Mesenchymal stem cell (in vitro differentiated cells and primary cell): ENCODE measurements at regions not wholly inside any gene's neighbourhood (a gene's known extent, or its start where the extent isn't known, plus 50 kb on each side); places are given as distances from the start of the nearest gene placed in this dataset.

Source experiments
- DNase-seq: peaks from one replicate; pipeline ENCODE4 v3.0.0-alpha.2; 2013
- H2AFZ ChIP-seq: one replicate; pipeline ENCODE4 v1.6.1; 2013; ENCODE audit warnings: low read depth, mild to moderate bottlenecking, control low read depth, inconsistent platforms, low read length, moderate library complexity
- H2AK5ac ChIP-seq: 2 replicates; pipeline ENCODE4 v1.6.1; 2013; ENCODE audit warnings: low read length, moderate library complexity, mild to moderate bottlenecking, inconsistent platforms; ENCODE audit not compliant: severe bottlenecking
- H2BK120ac ChIP-seq: one replicate; pipeline ENCODE4 v1.6.1; 2013; ENCODE audit warnings: low read depth, mild to moderate bottlenecking, inconsistent platforms, low read length, moderate library complexity
- H2BK12ac ChIP-seq, 2 experiments: one replicate each; pipeline ENCODE4 v1.6.1; 2013; ENCODE audit warnings: inconsistent platforms in 2 of 2, low read length in 2 of 2, mild to moderate bottlenecking in 2 of 2, moderate library complexity in 2 of 2, control low read depth in 1 of 2
- H2BK15ac ChIP-seq: one replicate; pipeline ENCODE4 v1.6.1; 2013; ENCODE audit warnings: mild to moderate bottlenecking, low read depth, inconsistent platforms; ENCODE audit not compliant: poor library complexity, severe bottlenecking
- H2BK5ac ChIP-seq: 2 replicates; pipeline ENCODE4 v1.6.1; 2013; ENCODE audit warnings: low read depth, mild to moderate bottlenecking, low read length, control low read depth, inconsistent platforms; ENCODE audit not compliant: poor library complexity, severe bottlenecking
- H3K14ac ChIP-seq, 2 experiments: one replicate each; pipeline ENCODE4 v1.6.1; 2013; ENCODE audit warnings: inconsistent platforms in 2 of 2, low read length in 2 of 2, control low read depth in 1 of 2, mild to moderate bottlenecking in 1 of 2, moderate library complexity in 1 of 2
- H3K18ac ChIP-seq, 2 experiments: one replicate each; pipeline ENCODE4 v1.6.1; 2013; ENCODE audit warnings: inconsistent platforms in 2 of 2, low read length in 2 of 2, control low read depth in 1 of 2, low read depth in 1 of 2, mild to moderate bottlenecking in 1 of 2
- H3K23ac ChIP-seq, 2 experiments: one replicate each; pipeline ENCODE4 v1.6.1; 2013; ENCODE audit warnings: inconsistent platforms in 2 of 2, low read length in 2 of 2, mild to moderate bottlenecking in 2 of 2, moderate library complexity in 2 of 2, control low read depth in 1 of 2
- H3K27ac ChIP-seq: 2 replicates; pipeline ENCODE4 v1.5.1; 2013; ENCODE audit warnings: mild to moderate bottlenecking, moderate library complexity, low read length, control low read depth, inconsistent platforms; ENCODE audit not compliant: poor library complexity, severe bottlenecking
- H3K27me3 ChIP-seq, 2 experiments: 2 replicates each; pipeline versions ENCODE4 v1.6.1 to v1.7.0; 2013; ENCODE audit warnings: low read length in 2 of 2, mild to moderate bottlenecking in 2 of 2, moderate library complexity in 2 of 2, control low read depth in 1 of 2, inconsistent platforms in 1 of 2; ENCODE audit not compliant: control insufficient read depth in 1 of 2, insufficient read depth in 1 of 2
- H3K36me3 ChIP-seq, 2 experiments: 2 replicates each; pipeline versions ENCODE4 v1.6.1 to v1.7.0; 2013; ENCODE audit warnings: low read length in 2 of 2, control low read depth in 1 of 2, inconsistent platforms in 1 of 2, low read depth in 1 of 2, mild to moderate bottlenecking in 1 of 2; ENCODE audit not compliant: insufficient read depth in 2 of 2, control insufficient read depth in 1 of 2
- H3K4ac ChIP-seq, 2 experiments: one replicate each; pipeline ENCODE4 v1.6.1; 2013; ENCODE audit warnings: inconsistent platforms in 2 of 2, low read length in 2 of 2, mild to moderate bottlenecking in 2 of 2, moderate library complexity in 2 of 2, control low read depth in 1 of 2, low read depth in 1 of 2
- H3K4me1 ChIP-seq: 2 replicates; pipeline ENCODE4 v1.6.1; 2013; ENCODE audit warnings: low read depth, low read length, control low read depth; ENCODE audit not compliant: control insufficient read depth, insufficient read depth
- H3K4me2 ChIP-seq: 2 replicates; pipeline ENCODE4 v1.6.1; 2013; ENCODE audit warnings: low read length, mild to moderate bottlenecking, inconsistent platforms; ENCODE audit not compliant: poor library complexity, severe bottlenecking
- H3K4me3 ChIP-seq, 2 experiments: 2 replicates each; pipeline versions ENCODE4 v1.5.1 to v1.7.0; 2013; ENCODE audit warnings: low read length in 2 of 2, mild to moderate bottlenecking in 2 of 2, control low read depth in 1 of 2, low read depth in 1 of 2; ENCODE audit not compliant: insufficient read depth in 1 of 2
- H3K79me1 ChIP-seq: replicated peaks from 2 replicates; pipeline ENCODE4 v1.6.1; 2013; ENCODE audit warnings: mild to moderate bottlenecking, control low read depth, low read length, inconsistent platforms; ENCODE audit not compliant: poor library complexity, severe bottlenecking
- H3K9ac ChIP-seq: 2 replicates; pipeline ENCODE4 v1.7.0; 2013; ENCODE audit warnings: mild to moderate bottlenecking, low read length, moderate library complexity
- H3K9me3 ChIP-seq: 2 replicates; pipeline ENCODE4 v1.7.0; 2013; ENCODE audit warnings: mild to moderate bottlenecking, low read length; ENCODE audit not compliant: control insufficient read depth
- H4K8ac ChIP-seq: one replicate; pipeline ENCODE4 v1.6.1; 2013; ENCODE audit warnings: inconsistent platforms, mild to moderate bottlenecking, low read length, moderate library complexity
- H4K91ac ChIP-seq: one replicate; pipeline ENCODE4 v1.6.1; 2013; ENCODE audit warnings: mild to moderate bottlenecking, low read length, inconsistent platforms
- WGBS: methylation state at CpG from one replicate; pipeline ENCODE4 v1.1.7; 2013; ENCODE audit warnings: mixed read lengths; 5-methylcytosine and 5-hydroxymethylcytosine counted together

GRCh38 chr5:40410964-40411635, 268.6 kb upstream of the PTGER4 start:
- peak overlapping the region; percentile 19 for H4K91ac ChIP-seq

GRCh38 chr5:40410231-40410861, 269.4 kb upstream of the PTGER4 start:
- no peak overlapping the region for H3K4ac ChIP-seq
- H4K91ac ChIP-seq: no peak overlapping the region
- no peaks in the 10 kb centered on the region for H3K9me3 ChIP-seq
- H4K8ac ChIP-seq: no peak overlapping the region
- no peaks in the 10 kb centered on the region for H3K79me1 ChIP-seq
- peak overlapping the region; percentile 8 for H3K27ac ChIP-seq
- H2AK5ac ChIP-seq: no peak overlapping the region
- 32% methylated on average over 9 of the region's 9 CpGs for WGBS
- H3K36me3 ChIP-seq: no peaks in the 10 kb centered on the region
- no peak overlapping the region for H2BK12ac ChIP-seq
- no peak overlapping the region for H2BK5ac ChIP-seq
- no peak overlapping the region for H2AFZ ChIP-seq
- no peak overlapping the region for H2BK15ac ChIP-seq
- no peak overlapping the region for H3K4me3 ChIP-seq
- H3K14ac ChIP-seq: no peak overlapping the region
- H3K18ac ChIP-seq: peak overlapping the region; percentile 64 to 75
- no peak overlapping the region for H3K23ac ChIP-seq
- H3K4me2 ChIP-seq: no peak overlapping the region
- peaks cover 3% of the 10 kb centered on the region for H3K4me1 ChIP-seq
- H3K9ac ChIP-seq: no peak overlapping the region
- no peak overlapping the region for H2BK120ac ChIP-seq
- no peaks in the 10 kb centered on the region for H3K27me3 ChIP-seq
- DNase-seq: peak; percentile 84

More at GRCh38 chr5:40410964-40411635, 268.6 kb upstream of the PTGER4 start:
- 95% methylated on average over 2 of the region's 3 CpGs for WGBS
- peak overlapping the region; percentile 71 for H2BK120ac ChIP-seq
- peak overlapping the region; percentile 77 for H4K8ac ChIP-seq
- no peaks in the 10 kb centered on the region for H3K9me3 ChIP-seq
- no peak overlapping the region for H2BK5ac ChIP-seq
- no peak overlapping the region for H2AFZ ChIP-seq
- H3K4me1 ChIP-seq: peaks cover 3% of the 10 kb centered on the region
- no peaks in the 10 kb centered on the region for H3K36me3 ChIP-seq
- peak overlapping the region; percentile 33 to 59 for H2BK12ac ChIP-seq
- H3K14ac ChIP-seq: no peak overlapping the region
- no peak overlapping the region for H3K4me3 ChIP-seq
- H3K23ac ChIP-seq: no peak overlapping the region
- peak overlapping the region; percentile 3 to 24 for H3K4ac ChIP-seq
- H3K9ac ChIP-seq: peak overlapping the region; percentile 11
- H2AK5ac ChIP-seq: no peak overlapping the region
- no peak overlapping the region for H3K4me2 ChIP-seq
- H3K27me3 ChIP-seq: no peaks in the 10 kb centered on the region
- no peak overlapping the region for H2BK15ac ChIP-seq
- peak; percentile 70 for DNase-seq
- H3K79me1 ChIP-seq: no peaks in the 10 kb centered on the region
- H3K18ac ChIP-seq: peak overlapping the region; percentile 41 to 90
- H3K27ac ChIP-seq: peak overlapping the region; percentile 21

DNA sequence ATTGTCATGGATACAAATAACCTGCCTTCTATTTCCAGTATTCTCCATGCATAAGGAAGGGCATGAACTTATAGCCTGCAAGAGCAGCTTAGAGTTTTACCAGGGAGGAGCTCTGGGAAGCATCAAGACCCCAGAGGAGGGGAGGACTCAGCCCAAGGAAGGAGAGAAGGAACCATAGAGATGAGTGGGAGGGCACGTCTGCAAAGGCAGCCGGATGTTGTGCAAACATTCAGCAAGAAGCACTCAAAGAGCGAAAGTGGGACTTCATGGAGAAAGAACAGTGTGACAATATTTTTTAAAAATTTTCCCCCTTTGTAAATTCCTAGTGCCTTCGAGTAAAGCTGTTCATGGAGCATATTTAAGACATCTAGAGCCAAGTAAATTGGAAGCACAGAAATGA, 270.1 kb upstream of the PTGER4 start:
- WGBS: 84% methylated on average over 3 of the region's 4 CpGs
- no peak overlapping the region for H2BK12ac ChIP-seq
- peaks cover 3% of the 10 kb centered on the region for H3K4me1 ChIP-seq
- H4K91ac ChIP-seq: no peak overlapping the region
- H2BK120ac ChIP-seq: no peak overlapping the region
- H3K14ac ChIP-seq: no peak overlapping the region
- H4K8ac ChIP-seq: peak overlapping the region; percentile 43
- no peak overlapping the region for H2AFZ ChIP-seq
- H2AK5ac ChIP-seq: no peak overlapping the region
- no peak overlapping the region for H2BK5ac ChIP-seq
- H3K36me3 ChIP-seq: no peaks in the 10 kb centered on the region
- H2BK15ac ChIP-seq: no peak overlapping the region
- no peak for DNase-seq
- H3K4ac ChIP-seq: no peak overlapping the region
- H3K4me2 ChIP-seq: no peak overlapping the region
- no peaks in the 10 kb centered on the region for H3K27me3 ChIP-seq
- no peak overlapping the region for H3K23ac ChIP-seq
- H3K79me1 ChIP-seq: no peaks in the 10 kb centered on the region
- H3K9ac ChIP-seq: no peak overlapping the region
- H3K9me3 ChIP-seq: no peaks in the 10 kb centered on the region
- no peak overlapping the region for H3K18ac ChIP-seq
- no peak overlapping the region for H3K4me3 ChIP-seq
- H3K27ac ChIP-seq: no peak overlapping the region

DNA sequence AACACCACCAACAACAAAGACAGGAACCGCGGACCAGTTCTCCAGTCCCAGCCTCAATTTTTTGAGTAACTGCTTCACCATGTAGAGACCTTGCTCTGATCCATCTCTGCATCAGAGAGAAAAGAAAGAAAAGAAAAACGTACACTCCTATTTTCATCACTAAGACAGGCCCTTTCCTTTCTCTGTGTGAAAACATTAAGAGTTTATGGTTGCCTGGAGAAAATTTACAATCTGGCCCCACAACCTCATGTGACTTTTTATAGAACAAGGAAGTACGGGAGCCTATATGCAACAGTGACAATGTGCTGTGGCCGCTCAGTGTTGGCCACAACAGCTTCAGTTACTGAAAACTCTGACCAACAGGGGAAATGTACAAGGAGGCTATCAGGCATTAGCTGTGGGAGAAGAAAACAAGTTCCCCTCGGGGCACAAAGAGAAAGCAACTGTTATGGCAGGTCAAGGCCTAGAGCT, 272.9 kb upstream of the PTGER4 start:
- no peak overlapping the region for H3K14ac ChIP-seq
- H2BK5ac ChIP-seq: no peak overlapping the region
- peak overlapping the region; percentile 55 for H2BK120ac ChIP-seq
- H4K8ac ChIP-seq: peak overlapping the region; percentile 88
- peak overlapping the region; percentile 64 to 94 for H2BK12ac ChIP-seq
- no peaks in the 10 kb centered on the region for H3K9me3 ChIP-seq
- H3K4ac ChIP-seq: peak overlapping the region; percentile 1 to 68
- peak overlapping the region; percentile 74 to 77 for H3K18ac ChIP-seq
- H3K36me3 ChIP-seq: no peaks in the 10 kb centered on the region
- H3K23ac ChIP-seq: no peak overlapping the region
- H3K9ac ChIP-seq: no peak overlapping the region
- DNase-seq: peak; percentile 40
- no peak overlapping the region for H3K4me2 ChIP-seq
- no peak overlapping the region for H2AK5ac ChIP-seq
- H3K79me1 ChIP-seq: no peaks in the 10 kb centered on the region
- 81% methylated on average over 5 of the region's 6 CpGs for WGBS
- no peak overlapping the region for H2AFZ ChIP-seq
- H3K4me3 ChIP-seq: no peak overlapping the region
- H4K91ac ChIP-seq: no peak overlapping the region
- H3K4me1 ChIP-seq: peaks cover 5% of the 10 kb centered on the region
- H2BK15ac ChIP-seq: no peak overlapping the region
- H3K27me3 ChIP-seq: no peaks in the 10 kb centered on the region
- no peak overlapping the region for H3K27ac ChIP-seq
